HG03575 (cell line): ENCODE measurements at regions not wholly inside any gene's neighbourhood (a gene's known extent, or its start where the extent isn't known, plus 50 kb on each side); places are given as distances from the start of the nearest gene placed in this dataset.
"Not testable (repeated sequence)": the region's sequence is repeated elsewhere in the genome, so short reads cannot be mapped to it uniquely, and the experiment has no call there.

Source experiments
- ATAC-seq: cut with Tn5 transposase; IDR thresholded peaks from one replicate; pipeline ENCODE4 v1.9.1; 2021; ENCODE audit not compliant: unreplicated experiment, insufficient number of reproducible peaks, low FRiP score; ENCODE audit errors: extremely low read depth

DNA sequence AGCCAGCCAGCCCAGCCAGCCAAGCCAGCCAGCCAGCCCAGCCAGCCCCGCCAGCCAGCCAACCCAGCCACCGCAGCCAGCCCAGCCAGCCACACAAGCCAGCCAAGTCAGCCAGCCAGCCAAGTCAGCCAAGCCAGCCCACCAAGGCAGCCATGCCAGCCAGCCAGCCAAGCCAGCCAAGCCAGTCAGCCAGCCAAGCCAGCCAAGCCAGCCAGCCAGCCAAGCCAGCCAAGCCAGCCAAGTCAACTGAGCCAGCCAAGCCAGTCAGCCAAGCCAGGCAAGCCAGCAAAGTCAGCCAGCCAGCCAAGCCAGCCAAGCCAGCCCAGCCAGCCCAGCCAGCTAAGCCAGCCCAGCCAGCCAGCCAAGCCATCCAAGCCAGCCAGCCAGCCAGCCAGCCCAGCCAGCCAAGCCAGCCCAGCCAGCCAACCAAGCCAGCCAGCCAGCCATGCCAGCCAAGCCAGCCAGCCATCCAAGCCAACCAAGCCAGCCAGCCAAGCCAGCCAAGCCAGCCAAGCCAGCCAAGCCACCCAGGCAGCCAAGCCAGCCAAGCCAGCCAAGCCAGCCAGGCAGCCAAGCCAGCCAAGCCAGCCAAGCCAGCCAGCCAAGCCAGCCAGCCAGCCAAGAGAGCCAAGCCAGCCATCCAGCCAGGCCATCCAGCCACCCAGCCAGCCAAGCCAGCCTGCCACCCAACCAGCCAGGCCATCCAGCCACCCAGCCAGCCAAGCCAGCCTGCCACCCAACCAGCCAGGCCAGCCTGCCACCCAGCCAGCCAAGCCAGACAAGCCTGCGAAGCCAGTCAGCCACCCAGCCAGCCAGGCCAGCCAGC, 329.9 kb upstream of the PLGLB2 start:
- not testable (repeated sequence) for ATAC-seq

DNA sequence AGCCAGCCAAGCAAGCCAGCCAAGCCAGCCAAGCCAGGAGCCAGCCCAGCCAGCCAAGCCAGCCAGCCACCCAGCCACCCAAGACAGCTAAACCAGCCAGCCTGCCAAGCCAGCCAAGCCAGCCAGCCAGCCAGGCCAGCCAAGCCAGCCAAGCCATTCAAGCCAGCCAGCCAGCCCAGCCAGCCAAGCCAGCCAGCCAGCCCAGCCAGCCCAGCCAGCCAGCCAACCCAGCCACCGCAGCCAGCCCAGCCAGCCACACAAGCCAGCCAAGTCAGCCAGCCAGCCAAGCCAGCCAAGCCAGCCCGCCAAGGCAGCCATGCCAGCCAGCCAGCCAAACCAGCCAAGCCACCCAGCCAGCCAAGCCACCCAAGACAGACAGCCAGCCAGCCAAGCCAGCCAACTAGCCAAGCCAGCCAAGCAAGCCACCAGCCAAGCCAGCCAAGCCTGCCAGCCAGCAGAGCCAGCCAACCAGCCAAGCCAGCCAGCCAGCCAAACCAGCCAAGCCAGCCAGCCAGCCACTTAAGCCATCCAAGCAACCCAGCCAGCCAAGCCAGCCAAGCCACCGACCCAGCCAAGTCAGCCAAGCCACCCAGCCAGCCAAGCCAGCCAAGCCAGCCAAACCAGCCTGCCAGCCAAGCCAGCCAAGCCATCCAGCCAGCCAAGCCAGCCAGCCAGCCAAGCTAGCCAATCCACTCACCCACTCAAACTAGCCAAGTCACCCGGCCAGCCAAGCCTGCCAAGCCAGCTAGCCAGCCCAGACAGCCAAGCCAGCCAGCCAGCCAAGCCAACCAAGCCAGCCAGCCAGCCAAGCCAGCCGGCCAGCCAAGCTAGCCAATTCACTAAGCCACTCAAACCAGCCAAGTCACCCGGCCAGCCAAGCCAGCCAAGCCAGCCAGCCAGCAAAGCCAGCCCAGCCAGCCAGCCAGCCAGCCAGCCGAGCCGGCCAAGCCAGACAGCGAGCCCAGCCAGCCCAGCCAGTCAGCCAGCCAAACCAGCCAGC, 328.8 kb upstream of the PLGLB2 start:
- ATAC-seq, result not testable (repeated sequence)

DNA sequence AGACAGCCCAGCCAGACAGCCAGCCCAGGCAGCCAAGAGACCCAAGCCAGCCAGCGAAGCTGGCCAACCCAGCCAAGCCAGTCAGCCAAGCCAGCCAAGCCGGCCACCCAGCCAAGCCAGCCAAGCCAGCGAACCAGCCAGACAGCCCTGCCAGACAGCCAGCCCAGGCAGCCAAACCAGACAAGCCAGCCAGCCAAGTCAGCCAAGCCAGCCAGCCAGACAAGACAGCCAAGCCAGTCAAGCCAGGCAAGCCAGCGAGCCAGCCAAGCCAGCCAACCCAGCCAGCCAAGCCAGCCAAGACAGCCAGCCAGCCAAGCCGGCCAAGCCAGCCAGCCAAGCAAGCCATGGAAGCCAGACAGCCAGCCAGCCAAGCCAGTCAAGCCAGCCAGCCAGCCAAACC, 327.9 kb upstream of the PLGLB2 start:
- not testable (repeated sequence) for ATAC-seq

DNA sequence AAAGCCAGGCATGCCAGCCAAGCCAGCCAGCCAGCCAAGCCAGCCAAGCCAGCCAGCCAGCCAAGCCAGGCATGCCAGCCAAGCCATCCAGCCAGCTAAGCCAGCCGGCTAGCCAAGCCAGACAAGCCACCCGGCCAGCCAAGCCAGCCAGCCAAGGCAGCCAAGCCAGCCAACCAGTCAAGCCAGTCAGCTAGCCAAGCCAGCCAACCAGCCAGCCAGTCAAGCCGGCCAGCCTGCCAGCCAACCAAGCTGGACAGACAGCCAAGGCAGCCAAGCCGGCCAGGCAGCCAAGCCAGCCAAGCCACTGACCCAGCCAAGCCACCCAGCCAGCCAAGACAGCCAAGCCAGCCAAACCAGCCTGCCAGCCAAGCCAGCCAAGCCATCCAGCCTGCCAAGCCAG, 326.9 kb upstream of the PLGLB2 start:
- not testable (repeated sequence) for ATAC-seq

DNA sequence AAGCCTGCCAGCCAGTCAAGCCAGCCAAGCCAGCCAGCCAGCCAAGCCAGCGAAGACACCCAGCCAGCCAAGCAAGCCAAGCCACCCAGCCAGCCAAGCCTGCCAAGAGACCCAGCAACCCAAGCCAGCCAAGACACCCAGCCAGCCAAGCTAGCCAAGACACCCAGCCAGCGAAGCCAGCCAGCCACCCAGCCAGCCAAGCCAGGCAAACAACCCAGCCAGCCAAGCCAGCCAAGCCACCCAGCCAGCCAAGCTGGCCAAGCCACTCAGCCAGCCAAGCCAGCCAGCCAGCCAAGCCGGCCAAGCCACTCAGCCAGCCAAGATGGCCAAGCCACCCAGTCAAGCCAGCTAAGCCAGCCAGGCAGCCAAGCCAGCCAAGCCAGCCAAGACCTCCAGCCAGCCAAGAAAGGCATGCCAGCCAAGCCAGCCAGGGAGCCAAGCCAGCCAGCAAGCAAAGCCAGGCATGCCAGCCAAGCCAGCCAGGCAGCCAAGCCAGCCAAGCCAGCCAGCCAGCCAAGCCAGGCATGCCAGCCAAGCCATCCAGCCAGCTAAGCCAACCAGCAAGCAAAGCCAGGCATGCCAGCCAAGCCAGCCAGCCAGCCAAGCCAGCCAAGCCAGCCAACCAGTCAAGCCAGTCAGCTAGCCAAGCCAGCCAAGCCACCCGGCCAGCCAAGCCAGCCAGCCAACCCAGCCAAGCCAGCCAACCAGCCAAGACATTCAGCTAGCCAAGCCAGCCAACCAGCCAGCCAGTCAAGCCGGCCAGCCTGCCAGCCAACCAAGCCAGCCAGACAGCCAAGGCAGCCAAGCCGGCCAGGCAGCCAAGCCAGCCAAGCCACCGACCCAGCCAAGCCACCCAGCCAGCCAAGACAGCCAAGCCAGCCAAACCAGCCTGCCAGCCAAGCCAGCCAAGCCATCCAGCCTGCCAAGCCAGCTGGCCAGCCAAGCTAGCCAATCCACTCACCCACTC, 323.8 kb upstream of the PLGLB2 start:
- ATAC-seq, result not testable (repeated sequence)

DNA sequence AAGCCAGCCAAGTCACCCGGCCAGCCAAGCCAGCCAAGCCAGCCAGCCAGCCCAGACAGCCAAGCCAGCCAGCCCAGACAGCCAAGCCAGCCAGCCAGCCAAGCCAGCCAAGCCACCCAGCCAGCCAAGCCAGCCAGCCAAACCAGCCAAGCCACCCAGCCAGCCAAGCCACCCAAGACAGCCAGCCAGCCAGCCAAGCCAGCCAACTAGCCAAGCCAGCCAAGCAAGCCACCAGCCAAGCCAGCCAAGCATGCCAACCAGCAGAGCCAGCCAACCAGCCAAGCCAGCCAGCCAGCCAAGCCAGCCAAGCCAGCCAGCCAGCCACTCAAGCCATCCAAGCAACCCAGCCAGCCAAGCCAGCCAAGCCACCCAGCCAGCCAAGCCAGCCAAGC, 323.1 kb upstream of the PLGLB2 start:
- not testable (repeated sequence) for ATAC-seq

DNA sequence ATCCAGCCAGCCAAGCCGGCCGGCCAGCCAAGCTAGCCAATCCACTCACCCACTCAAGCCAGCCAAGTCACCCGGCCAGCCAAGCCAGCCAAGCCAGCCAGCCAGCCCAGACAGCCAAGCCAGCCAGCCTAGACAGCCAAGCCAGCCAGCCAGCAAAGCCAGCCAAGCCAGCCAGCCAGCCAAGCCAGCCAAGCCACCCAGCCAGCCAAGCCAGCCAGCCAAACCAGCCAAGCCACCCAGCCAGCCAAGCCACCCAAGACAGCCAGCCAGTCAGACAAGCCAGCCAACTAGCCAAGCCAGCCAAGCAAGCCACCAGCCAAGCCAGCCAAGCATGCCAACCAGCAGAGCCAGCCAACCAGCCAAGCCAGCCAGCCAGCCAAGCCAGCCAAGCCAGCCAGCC, 322.7 kb upstream of the PLGLB2 start:
- ATAC-seq, result not testable (repeated sequence)

DNA sequence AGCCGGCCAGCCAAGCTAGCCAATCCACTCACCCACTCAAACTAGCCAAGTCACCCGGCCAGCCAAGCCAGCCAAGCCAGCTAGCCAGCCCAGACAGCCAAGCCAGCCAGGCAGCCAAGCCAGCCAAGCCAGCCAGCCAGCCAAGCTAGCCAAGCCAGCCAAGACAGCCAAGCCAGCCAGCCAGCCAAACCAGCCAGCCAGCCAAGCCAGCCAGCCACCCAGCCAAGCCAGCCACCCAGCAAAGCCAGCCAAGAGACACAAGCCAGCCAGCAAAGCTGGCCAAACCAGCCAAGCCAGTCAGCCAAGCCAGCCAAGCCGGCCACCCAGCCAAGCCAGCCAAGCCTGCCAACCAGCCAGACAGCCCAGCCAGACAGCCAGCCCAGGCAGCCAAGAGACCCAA, 322.2 kb upstream of the PLGLB2 start:
- ATAC-seq, result not testable (repeated sequence)

DNA sequence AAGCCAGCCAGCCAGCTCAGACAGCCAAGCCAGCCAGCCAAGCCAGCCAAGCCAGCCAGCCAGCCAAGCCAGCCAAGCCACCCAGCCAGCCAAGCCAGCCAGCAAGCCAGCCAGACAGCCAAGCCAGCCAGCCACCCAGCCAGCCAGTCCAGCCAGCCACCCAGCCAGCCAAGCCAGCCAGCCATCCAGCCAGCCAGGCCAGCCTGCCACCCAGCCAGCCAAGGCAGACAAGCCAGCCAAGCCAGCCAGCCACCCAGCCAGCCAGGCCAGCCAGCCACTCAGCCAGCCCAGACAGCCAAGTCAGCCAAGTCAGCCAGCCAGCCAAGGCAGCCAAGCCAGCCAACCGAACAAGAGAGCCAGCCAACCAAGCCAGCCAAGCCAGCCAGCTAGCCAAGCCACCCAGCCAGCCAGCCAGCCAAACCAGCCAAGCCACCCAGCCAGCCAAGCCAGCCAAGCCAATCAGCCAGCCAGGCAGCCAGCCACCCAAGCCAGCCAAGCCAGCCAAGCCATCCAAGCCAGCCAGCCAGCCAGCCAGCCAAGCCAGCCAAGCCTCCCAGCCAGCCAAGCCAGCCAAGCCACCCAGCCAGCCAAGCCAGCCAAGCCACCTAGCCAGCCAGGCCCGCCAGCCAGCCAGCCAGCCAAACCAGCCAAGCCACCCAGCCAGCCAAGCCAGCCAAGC, 319.3 kb upstream of the PLGLB2 start:
- ATAC-seq, result not testable (repeated sequence)

DNA sequence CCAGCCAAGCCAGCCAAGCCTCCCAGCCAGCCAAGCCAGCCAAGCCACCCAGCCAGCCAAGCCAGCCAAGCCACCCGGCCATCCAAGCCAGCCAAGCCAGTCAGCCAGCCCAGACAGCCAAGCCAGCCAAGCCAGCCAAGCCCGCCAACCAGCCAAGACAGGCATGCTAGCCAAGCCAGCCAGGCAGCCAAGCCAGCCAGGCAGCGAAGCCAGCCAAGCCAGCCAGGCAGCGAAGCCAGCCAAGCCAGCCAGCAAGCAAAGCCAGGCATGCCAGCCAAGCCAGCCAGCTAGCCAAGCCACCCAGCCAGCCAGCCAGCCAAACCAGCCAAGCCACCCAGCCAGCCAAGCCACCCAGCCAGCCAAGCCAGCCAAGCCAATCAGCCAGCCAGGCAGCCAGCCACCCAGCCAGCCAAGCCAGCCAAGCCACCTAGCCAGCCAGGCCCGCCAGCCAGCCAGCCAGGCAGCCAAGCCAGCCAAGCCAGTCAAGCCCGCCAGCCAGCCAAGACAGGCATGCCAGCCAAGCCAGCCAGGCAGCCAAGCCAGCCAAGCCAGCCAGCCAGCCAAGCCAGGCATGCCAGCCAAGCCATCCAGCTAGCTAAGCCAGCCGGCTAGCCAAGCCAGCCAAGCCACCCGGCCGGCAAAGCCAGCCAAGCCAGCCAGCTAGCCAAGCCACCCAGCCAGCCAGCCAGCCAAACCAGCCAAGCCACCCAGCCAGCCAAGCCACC, 318.5 kb upstream of the PLGLB2 start:
- not testable (repeated sequence) for ATAC-seq

DNA sequence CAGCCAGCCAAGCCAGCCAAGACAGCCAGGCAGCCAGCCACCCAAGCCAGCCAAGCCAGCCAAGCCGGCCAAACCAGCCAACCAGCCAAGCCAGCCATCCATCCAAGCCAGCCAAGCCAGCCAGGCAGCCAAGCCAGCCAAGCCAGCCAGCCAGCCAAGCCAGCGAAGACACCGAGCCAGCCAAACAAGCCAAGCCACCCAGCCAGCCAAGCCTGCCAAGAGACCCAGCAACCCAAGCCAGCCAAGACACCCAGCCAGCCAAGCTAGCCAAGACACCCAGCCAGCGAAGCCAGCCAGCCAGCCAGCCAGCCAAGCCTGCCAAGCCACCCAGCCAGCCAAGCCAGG, 318.0 kb upstream of the PLGLB2 start:
- not testable (repeated sequence) for ATAC-seq

DNA sequence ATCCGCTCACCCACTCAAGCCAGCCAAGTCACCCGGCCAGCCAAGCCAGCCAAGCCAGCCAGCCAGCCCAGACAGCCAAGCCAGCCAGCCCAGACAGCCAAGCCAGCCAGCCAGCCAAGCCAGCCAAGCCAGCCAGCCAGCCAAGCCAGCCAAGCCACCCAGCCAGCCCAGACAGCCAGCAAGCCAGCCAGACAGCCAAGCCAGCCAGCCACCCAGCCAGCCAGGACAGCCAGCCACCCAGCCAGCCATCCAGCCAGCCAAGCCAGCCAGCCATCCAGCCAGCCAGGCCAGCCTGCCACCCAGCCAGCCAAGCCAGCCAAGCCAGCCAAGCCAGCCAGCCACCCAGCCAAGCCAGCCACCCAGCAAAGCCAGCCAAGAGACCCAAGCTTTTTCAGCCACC, 316.8 kb upstream of the PLGLB2 start:
- not testable (repeated sequence) for ATAC-seq

DNA sequence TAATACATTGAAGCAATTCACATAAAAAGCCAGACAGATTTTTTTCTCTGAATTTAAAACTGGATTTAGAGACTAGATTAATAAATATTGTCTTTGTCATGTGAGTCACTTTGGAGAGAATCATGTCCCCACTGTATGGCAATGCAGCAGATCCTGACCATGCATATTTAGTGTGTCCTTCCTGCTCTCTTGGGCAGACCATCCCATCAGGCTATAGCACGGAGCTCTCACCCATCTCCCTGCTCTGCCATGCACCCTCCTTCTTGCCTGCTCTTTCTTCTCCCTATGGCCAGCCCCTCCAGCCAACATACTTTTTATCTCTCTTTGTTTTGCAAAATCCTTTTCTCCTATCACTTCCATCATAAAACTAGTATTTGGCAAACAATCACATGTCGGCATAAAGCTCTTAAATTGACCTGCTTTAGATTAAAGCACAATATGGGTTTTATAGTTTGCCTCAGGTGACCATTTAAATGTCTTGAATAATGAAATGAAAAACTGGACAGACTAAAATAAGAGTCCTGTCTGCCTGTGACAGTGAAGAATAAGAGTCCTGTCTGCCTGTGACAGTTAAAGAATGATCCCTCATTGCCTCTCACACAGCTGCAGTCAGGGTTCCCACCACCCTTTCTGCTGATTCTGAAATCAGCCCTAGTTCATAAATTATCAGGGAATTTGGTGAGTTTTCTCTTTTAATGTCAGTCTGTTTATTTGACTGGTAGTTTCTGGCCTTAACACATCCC, 315.0 kb upstream of the PLGLB2 start:
- not testable (repeated sequence) for ATAC-seq

DNA sequence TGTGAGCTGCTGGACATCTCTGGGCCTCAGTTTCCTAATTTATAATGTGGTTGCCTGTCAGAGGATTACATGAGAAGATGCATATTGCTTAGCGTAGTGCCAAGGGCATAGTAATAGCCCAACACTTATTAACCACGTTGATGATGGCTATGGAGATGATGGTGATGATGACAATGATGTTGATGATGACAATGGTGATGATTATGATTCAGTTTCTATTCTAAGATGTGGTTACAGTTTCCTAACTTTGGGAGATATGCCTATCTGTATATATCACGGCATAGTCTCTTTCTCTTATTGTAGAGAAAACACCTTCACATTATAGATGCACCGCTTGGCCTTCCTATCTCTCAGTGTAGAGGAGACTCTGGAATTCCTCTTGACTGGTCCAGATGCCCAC, 311.9 kb upstream of the PLGLB2 start:
- not testable (repeated sequence) for ATAC-seq

DNA sequence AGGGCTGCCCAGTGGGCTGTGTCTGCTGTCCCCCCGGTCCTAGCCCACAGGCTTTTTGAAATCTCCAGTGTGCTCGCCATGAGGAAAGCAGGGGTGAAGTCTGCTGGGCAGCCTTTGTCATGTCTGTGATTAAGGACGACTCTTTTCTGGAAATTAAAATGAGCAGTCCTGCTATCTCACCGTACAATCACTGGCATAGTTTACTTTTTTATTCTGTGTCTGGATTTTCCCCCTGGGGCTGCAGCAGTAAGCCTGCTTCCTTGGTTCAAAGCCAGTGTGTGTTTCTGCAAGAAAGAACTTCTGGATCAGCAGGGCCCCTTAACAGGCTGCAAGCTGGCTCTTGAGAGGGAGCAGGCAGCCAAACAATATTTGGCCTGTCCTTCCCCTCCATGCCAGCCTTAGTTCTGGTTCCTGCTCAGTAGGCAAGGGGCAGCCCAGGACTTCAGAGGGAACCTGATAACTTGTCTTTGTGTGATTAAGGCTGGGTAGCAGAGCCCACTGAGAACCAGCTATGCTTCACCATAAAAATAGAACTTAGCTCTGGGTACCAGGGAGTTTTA, 310.1 kb upstream of the PLGLB2 start:
- ATAC-seq, result not testable (repeated sequence)

DNA sequence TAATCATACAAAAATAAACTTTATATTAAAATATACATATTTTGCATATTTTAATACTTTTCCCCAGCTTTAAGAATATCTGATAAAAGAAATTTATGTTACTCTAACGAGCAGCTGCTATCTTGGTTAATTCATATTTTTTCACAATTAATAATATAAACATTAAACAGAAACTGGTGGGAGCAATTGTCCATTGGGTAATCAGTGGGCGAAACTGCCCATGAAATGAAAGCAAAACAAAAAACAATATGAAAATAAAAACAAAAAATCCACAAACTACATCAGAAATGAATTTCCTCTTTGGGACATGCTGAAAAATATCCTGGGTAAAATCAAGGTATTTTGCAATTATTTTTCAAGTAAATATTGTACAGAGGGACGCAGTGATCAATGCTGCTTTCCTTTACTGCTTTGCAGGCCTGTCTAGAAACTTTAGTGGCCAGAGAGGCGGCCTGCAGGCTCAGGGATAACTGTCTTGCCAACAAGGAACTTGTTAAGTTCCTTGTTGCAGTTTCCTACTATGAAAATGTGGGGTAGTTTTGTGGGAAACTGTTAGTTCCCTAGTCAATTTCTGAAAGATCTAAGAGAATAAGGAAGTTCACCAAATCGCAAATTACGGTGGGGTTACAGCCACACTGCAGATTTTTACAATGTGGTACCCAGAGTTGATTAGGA, 309.0 kb upstream of the PLGLB2 start:
- ATAC-seq, result not testable (repeated sequence)
